Transverse colon (tissue), 3 donors: ENCODE measurements at regions not wholly inside any gene's neighbourhood (a gene's known extent, or its start where the extent isn't known, plus 50 kb on each side); places are given as distances from the start of the nearest gene placed in this dataset.

ENCODE experiments used
- CTCF ChIP-seq, 5 experiments: fragments of 200-600 bp in 3 of 5; fragments of 450-650 bp in 2 of 5; sonication (generic) in 3 of 5; IDR thresholded peaks; 1 replicate in 2 of 5; 2 replicates in 3 of 5; pipeline ENCODE4 v1.5.1; 2016 to 2017; ENCODE audit warnings: antibody characterized with exemption in 5 of 5, inconsistent platforms in 3 of 5, mild to moderate bottlenecking in 2 of 5, moderate library complexity in 1 of 5
- POLR2A ChIP-seq: fragments of 450-650 bp; IDR thresholded peaks from one replicate; pipeline ENCODE4 v1.6.1; 2016; ENCODE audit warnings: antibody characterized with exemption, mild to moderate bottlenecking, moderate library complexity

- no peak for TF ChIP-seq CTCF (IDR thresholded peaks at IDR 0.05)
- TF ChIP-seq POLR2A, result no peak
Observed at GRCh38 chr14:80316441-80316840, 105.1 kb upstream of the DIO2 start.
